HG03108 (cell line): ENCODE measurements at regions not wholly inside any gene's neighbourhood (a gene's known extent, or its start where the extent isn't known, plus 50 kb on each side); places are given as distances from the start of the nearest gene placed in this dataset.

Experiments
- ATAC-seq: cut with Tn5 transposase; IDR thresholded peaks from one replicate; pipeline ENCODE4 v1.9.1; 2021; ENCODE audit warnings: moderate library complexity; ENCODE audit not compliant: unreplicated experiment

GRCh38 chr2:105573910-105574655 is 170.6 kb upstream of the NCK2 start:
- no peak for ATAC-seq

GRCh38 chr2:105573490-105573889 is 171.2 kb upstream of the NCK2 start:
- ATAC-seq: no peak

- no peak for ATAC-seq
These were observed 172.7 kb upstream of the FHL2 start for GRCh38 chr2:105571445-105571987.

- no peak for ATAC-seq
These were observed 171.9 kb upstream of the FHL2 start for GRCh38 chr2:105570757-105571156.

- ATAC-seq: no peak
These were observed 171.5 kb upstream of the FHL2 start for GRCh38 chr2:105570326-105570725.

GRCh38 chr2:105569606-105570005 is 170.8 kb upstream of the FHL2 start:
- ATAC-seq: no peak

GRCh38 chr2:105567996-105568494 is 169.2 kb upstream of the FHL2 start:
- ATAC-seq: no peak

GRCh38 chr2:105563000-105563719 is 164.3 kb upstream of the FHL2 start:
- ATAC-seq: no peak

- ATAC-seq: no peak
These were observed 162.6 kb upstream of the FHL2 start for GRCh38 chr2:105561401-105561800.

GRCh38 chr2:105560157-105560556 is 161.3 kb upstream of the FHL2 start:
- ATAC-seq: no peak

- ATAC-seq: no peak
These were observed 158.4 kb upstream of the FHL2 start for GRCh38 chr2:105557021-105557920.

GRCh38 chr2:105556366-105556765 is 157.5 kb upstream of the FHL2 start:
- ATAC-seq: no peak

- no peak for ATAC-seq
These were observed 155.4 kb upstream of the FHL2 start for GRCh38 chr2:105554235-105554634.

GRCh38 chr2:105553538-105554196 is 154.8 kb upstream of the FHL2 start:
- ATAC-seq: no peak

- ATAC-seq: no peak
These were observed 147.8 kb upstream of the FHL2 start for GRCh38 chr2:105546628-105546974.

- peak; percentile 66 for ATAC-seq
These were observed 147.1 kb upstream of the FHL2 start for GRCh38 chr2:105545730-105546627.

- no peak for ATAC-seq
These were observed 145.9 kb upstream of the FHL2 start for GRCh38 chr2:105544591-105545377.

GRCh38 chr2:105541189-105542050 is 142.6 kb upstream of the FHL2 start:
- no peak for ATAC-seq
